ENCODE measurements at regions not wholly inside any gene's neighbourhood (a gene's known extent, or its start where the extent isn't known, plus 50 kb on each side); places are given as distances from the start of the nearest gene placed in this dataset.

DNA sequence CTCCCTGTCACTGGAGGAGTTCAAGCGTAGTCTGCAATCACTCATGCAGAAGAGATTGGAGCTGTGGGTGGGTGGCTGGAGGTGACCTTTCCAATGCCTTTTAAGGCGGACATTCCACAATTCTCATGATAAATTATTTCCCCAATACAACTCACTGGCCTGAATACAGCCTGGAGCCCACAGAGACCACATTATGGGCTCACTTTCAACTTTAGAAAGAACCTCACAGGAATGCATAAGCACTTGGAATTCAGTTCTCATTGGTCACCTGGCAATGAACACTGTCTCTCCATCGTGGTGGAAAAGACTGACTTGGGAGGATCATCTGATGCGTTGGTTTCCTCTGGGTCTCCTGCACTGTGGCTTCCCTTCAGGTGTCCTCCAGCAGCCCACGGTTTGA is 151.8 kb upstream of the KCND3 start:
- TF ChIP-seq, protein P1, sequence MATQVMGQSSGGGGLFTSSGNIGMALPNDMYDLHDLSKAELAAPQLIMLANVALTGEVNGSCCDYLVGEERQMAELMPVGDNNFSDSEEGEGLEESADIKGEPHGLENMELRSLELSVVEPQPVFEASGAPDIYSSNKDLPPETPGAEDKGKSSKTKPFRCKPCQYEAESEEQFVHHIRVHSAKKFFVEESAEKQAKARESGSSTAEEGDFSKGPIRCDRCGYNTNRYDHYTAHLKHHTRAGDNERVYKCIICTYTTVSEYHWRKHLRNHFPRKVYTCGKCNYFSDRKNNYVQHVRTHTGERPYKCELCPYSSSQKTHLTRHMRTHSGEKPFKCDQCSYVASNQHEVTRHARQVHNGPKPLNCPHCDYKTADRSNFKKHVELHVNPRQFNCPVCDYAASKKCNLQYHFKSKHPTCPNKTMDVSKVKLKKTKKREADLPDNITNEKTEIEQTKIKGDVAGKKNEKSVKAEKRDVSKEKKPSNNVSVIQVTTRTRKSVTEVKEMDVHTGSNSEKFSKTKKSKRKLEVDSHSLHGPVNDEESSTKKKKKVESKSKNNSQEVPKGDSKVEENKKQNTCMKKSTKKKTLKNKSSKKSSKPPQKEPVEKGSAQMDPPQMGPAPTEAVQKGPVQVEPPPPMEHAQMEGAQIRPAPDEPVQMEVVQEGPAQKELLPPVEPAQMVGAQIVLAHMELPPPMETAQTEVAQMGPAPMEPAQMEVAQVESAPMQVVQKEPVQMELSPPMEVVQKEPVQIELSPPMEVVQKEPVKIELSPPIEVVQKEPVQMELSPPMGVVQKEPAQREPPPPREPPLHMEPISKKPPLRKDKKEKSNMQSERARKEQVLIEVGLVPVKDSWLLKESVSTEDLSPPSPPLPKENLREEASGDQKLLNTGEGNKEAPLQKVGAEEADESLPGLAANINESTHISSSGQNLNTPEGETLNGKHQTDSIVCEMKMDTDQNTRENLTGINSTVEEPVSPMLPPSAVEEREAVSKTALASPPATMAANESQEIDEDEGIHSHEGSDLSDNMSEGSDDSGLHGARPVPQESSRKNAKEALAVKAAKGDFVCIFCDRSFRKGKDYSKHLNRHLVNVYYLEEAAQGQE (IDR thresholded peaks at IDR 0.05; ENCODE audit: low read depth): no peak
- TF ChIP-seq FOXM1 (IDR thresholded peaks at IDR 0.05; ENCODE audit: borderline replicate concordance, low read depth): no peak

DNA sequence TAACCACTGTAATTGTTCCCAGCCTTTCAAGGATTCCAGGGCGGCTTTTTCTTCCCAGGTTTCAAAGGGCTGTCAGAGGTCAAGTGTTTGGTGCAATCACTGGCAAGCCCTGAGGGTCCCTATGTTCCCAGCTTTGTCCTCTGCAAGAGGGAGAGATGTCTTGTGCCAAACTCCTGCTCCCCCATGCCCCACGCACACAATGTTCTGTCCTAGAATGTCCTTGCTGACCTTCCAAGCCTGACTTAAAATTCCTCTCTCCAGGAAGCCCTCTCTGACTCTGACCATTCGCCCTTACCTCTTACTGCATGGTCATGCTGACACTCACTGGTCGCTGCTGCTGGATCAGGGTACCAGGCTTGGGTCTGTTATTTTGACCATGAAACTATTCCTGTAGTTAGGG is 152.5 kb upstream of the KCND3 start:
- TF ChIP-seq, protein P1 (IDR thresholded peaks at IDR 0.05; ENCODE audit: low read depth): no peak
- TF ChIP-seq ZBTB7A (IDR thresholded peaks at IDR 0.05; ENCODE audit: low read depth) (no peak), FOXM1 (IDR thresholded peaks at IDR 0.05; ENCODE audit: borderline replicate concordance, low read depth) (no peak), RAD21 (IDR thresholded peaks at IDR 0.05; ENCODE audit: low read depth) (no peak), CREB1 (IDR thresholded peaks at IDR 0.05; ENCODE audit: low read depth) (no peak), EP300 (IDR thresholded peaks at IDR 0.05; ENCODE audit: borderline replicate concordance) (no peak), YY1 (IDR thresholded peaks at IDR 0.05; ENCODE audit: low read depth) (no peak), CEBPB (IDR thresholded peaks at IDR 0.05) (no peak), EGR1 (IDR thresholded peaks at IDR 0.05) (no peak), TCF12 (IDR thresholded peaks at IDR 0.05; ENCODE audit: low read depth) (no peak), TEAD4 (IDR thresholded peaks at IDR 0.05) (no peak), TAF1 (IDR thresholded peaks at IDR 0.05; ENCODE audit: low read depth) (no peak), NFIC (IDR thresholded peaks at IDR 0.05) (no peak)
- TF ChIP-seq, protein P2, sequence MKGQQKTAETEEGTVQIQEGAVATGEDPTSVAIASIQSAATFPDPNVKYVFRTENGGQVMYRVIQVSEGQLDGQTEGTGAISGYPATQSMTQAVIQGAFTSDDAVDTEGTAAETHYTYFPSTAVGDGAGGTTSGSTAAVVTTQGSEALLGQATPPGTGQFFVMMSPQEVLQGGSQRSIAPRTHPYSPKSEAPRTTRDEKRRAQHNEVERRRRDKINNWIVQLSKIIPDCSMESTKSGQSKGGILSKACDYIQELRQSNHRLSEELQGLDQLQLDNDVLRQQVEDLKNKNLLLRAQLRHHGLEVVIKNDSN (IDR thresholded peaks at IDR 0.05): no peak
- TF ChIP-seq, protein P3, sequence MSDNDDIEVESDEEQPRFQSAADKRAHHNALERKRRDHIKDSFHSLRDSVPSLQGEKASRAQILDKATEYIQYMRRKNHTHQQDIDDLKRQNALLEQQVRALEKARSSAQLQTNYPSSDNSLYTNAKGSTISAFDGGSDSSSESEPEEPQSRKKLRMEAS (IDR thresholded peaks at IDR 0.05): no peak

DNA sequence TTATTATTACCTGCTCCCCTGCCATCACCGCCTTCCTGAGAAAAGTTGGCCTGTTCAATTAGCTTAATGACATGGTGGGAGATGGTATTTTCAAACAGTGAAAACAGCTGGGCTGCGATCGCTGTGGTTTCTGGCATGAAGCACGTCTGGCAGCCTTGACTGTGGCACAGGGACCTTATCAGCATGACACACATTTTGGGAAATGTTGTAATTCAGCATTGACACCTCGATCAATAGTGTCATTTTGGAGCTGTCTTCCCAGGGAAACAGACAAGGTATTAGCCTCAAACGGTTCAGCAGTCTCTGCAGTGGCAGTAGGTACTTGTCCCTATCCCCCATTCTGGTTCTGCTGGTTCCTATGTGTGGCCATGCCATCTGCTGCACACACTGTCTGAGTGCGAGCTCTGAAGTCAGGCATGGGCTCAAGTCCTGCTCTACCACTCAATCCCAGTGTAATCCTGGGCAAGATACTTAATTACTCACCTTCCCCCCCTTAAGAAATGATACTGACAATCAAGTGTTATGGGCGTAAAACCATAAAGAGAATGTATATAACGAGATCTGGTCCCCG is 154.5 kb upstream of the KCND3 start:
- no peak for TF ChIP-seq FOXM1 (IDR thresholded peaks at IDR 0.05; ENCODE audit: borderline replicate concordance, low read depth)

DNA sequence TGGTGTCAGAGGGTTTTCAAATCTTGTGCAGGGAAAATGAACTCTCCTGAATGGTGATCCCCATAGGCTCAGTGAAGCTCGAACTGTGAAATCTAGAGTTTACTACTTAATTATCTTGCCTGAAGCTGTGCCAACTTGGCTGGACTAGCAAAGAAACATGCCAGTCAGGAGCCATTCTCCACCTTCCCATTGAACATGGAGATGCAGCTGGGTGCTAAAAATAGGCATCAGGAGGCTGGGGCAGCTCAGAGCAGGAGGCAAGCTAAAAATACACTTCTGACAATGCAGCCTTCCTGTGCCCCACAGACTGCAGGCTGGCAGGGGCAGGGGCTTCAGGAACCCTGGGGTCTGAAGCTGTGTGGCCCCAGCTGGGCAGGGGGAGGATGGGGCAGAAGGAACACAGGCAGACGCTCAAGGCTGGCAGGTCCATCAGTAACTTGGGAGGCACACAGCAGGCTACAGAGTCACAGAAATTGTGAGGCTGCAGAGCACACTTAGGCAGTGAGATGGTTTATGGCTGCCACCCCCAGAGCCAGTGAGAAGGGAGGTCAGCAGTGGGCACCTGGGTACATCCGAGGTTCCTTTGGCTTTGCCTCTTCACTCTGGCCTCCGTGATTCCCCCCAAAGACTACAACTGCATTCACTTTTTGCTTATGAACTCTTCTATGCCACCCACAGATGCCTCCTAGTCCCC is 155.4 kb upstream of the KCND3 start:
- TF ChIP-seq TAF1 (IDR thresholded peaks at IDR 0.05; ENCODE audit: low read depth) (no peak), CEBPB (IDR thresholded peaks at IDR 0.05) (no peak), FOXM1 (IDR thresholded peaks at IDR 0.05; ENCODE audit: borderline replicate concordance, low read depth) (no peak)
- TF ChIP-seq, protein P1 (IDR thresholded peaks at IDR 0.05; ENCODE audit: low read depth): no peak

DNA sequence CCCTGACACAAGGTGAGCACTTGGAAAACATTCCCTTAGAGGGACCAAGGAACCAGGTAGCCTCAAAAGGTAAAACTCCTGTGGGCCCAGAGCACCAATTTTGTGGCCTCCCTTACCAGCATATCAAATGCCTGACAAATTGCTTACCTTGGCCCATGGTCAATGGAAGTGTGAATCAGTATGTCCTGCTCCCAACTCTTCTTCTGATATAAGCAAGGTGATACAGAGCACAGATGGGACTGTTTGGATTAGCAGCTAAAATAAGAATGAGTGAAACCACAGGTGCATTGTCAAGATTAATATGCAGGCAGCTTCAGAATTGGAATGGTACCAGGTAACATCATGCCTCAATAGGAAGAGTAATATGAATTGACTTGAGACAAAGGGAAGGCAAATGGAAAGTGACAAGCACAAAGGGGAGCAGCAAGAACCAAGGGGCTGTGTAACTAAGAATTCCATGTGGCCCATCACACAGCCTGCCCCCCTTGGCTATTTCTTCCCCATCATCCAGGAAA is 156.8 kb upstream of the KCND3 start:
- no peak for TF ChIP-seq FOXM1 (IDR thresholded peaks at IDR 0.05; ENCODE audit: borderline replicate concordance, low read depth)
- TF ChIP-seq RAD21 (IDR thresholded peaks at IDR 0.05; ENCODE audit: low read depth): no peak
- no peak for TF ChIP-seq ZBTB7A (IDR thresholded peaks at IDR 0.05; ENCODE audit: low read depth)
- no peak for TF ChIP-seq TEAD4 (IDR thresholded peaks at IDR 0.05)
- no peak for TF ChIP-seq EGR1 (IDR thresholded peaks at IDR 0.05)
- no peak for TF ChIP-seq YY1 (IDR thresholded peaks at IDR 0.05; ENCODE audit: low read depth)
- TF ChIP-seq TAF1 (IDR thresholded peaks at IDR 0.05; ENCODE audit: low read depth): no peak
- no peak for TF ChIP-seq CREB1 (IDR thresholded peaks at IDR 0.05; ENCODE audit: low read depth)
- no peak for TF ChIP-seq TCF12 (IDR thresholded peaks at IDR 0.05; ENCODE audit: low read depth)
- TF ChIP-seq, protein P1 (IDR thresholded peaks at IDR 0.05; ENCODE audit: low read depth): no peak
- TF ChIP-seq NFIC (IDR thresholded peaks at IDR 0.05): no peak
- TF ChIP-seq, protein P3 (IDR thresholded peaks at IDR 0.05): no peak
- no peak for TF ChIP-seq EP300 (IDR thresholded peaks at IDR 0.05; ENCODE audit: borderline replicate concordance)
- TF ChIP-seq, protein P2 (IDR thresholded peaks at IDR 0.05): no peak
- TF ChIP-seq CEBPB (IDR thresholded peaks at IDR 0.05): no peak

Data from Ishikawa (cell line).